ENCODE measurements at regions not wholly inside any gene's neighbourhood (a gene's known extent, or its start where the extent isn't known, plus 50 kb on each side); places are given as distances from the start of the nearest gene placed in this dataset.

- no peak for TF ChIP-seq FOSB (CRISPR knock-in tag; IDR thresholded peaks at IDR 0.05)
Observed at GRCh38 chrX:134101636-134102035, 116.2 kb upstream of the GPC3 start (continued).

- no peak for TF ChIP-seq KDM1A (IDR thresholded peaks at IDR 0.05; ENCODE audit: low read depth)
- no peak for TF ChIP-seq FOSL2 (IDR thresholded peaks at IDR 0.05)
- TF ChIP-seq FOSL2 (CRISPR knock-in tag; IDR thresholded peaks at IDR 0.05), result peak; percentile 48
- peak; percentile 38 for TF ChIP-seq MAFK (IDR thresholded peaks at IDR 0.05; ENCODE audit: partially characterized antibody)
- CTCF ChIA-PET, result no interaction called here
- FAIRE-seq (peak; percentile 43), ATAC-seq (no peak), DNase-seq (ENCODE audit: low read depth in 1 of 2, low spot score in 1 of 2) (no peak)
- Histone ChIP-seq H3K4me1 (no peaks in the 10 kb centered on the region), H3K4me3 (no peak overlapping the region), H3K9me3 (no peaks in the 10 kb centered on the region), H3K4me2 (no peak overlapping the region), H3K27ac (no peak overlapping the region)
- POLR2A ChIA-PET, result no interaction called here
- 15% methylated on average over 3 of the region's 3 CpGs for WGBS (ENCODE audit: missing lambda C conversion rate)
Observed at GRCh38 chrX:134115270-134115669, 121.7 kb upstream of the CCDC160 start.

- no peak overlapping the region for H3K27ac ChIP-seq
- no peaks in the 10 kb centered on the region for H3K4me1 ChIP-seq
- no peak overlapping the region for H3K4me3 ChIP-seq
- FAIRE-seq (peak; percentile 89), ATAC-seq (no peak), DNase-seq (ENCODE audit: low read depth in 1 of 2, low spot score in 1 of 2) (no peak)
- H3K4me2 ChIP-seq, result no peak overlapping the region
- WGBS (ENCODE audit: missing lambda C conversion rate), result 0% methylated on average over 1 of the region's 1 CpG
- ChIA-PET CTCF (no interaction called here), POLR2A (no interaction called here)
- H3K9me3 ChIP-seq, result no peaks in the 10 kb centered on the region
- TF ChIP-seq FOSL2 (IDR thresholded peaks at IDR 0.05), result no peak
- no peak for TF ChIP-seq FOSL2 (CRISPR knock-in tag; IDR thresholded peaks at IDR 0.05)
- no peak for TF ChIP-seq HOXB13 (CRISPR knock-in tag; IDR thresholded peaks at IDR 0.05; ENCODE audit: low read depth)
- TF ChIP-seq RAD21 (conservative IDR thresholded peaks at IDR 0.05 in 1 of 2, IDR thresholded peaks at IDR 0.05 in 1 of 2), result no peak
- no peak for TF ChIP-seq NFE2L2 (conservative IDR thresholded peaks at IDR 0.05; ENCODE audit: low read length)
- no peak for TF ChIP-seq GATA3 (IDR thresholded peaks at IDR 0.05; ENCODE audit: borderline replicate concordance)
- TF ChIP-seq JUNB (IDR thresholded peaks at IDR 0.05), result no peak
- no peak for TF ChIP-seq HOXB5 (CRISPR knock-in tag; IDR thresholded peaks at IDR 0.05)
- TF ChIP-seq MAFK (IDR thresholded peaks at IDR 0.05; ENCODE audit: partially characterized antibody), result no peak
Observed at GRCh38 chrX:134137341-134137740, 99.6 kb upstream of the CCDC160 start.

GRCh38 chrX:134139090-134139489, 97.9 kb upstream of the CCDC160 start:
- Histone ChIP-seq H3K9me3 (no peaks in the 10 kb centered on the region), H3K4me1 (no peaks in the 10 kb centered on the region), H3K4me3 (no peak overlapping the region), H3K27ac (no peak overlapping the region), H3K4me2 (no peak overlapping the region)
- no peak for DNase-seq (ENCODE audit: low read depth in 1 of 2, low spot score in 1 of 2)
- FAIRE-seq, result no peak
- ChIA-PET CTCF (interaction anchor here (0.9 kb wide), 1 partner anchor 115 kb away, joined by 3 read pairs; no protein-coding TSS in a partner anchor), POLR2A (no interaction called here)
- under 1% methylated on average over 3 of the region's 3 CpGs for WGBS (ENCODE audit: missing lambda C conversion rate)
- no peak for ATAC-seq
- TF ChIP-seq CHD4 (IDR thresholded peaks at IDR 0.05; ENCODE audit: borderline replicate concordance) (no peak), HOXA7 (CRISPR knock-in tag; IDR thresholded peaks at IDR 0.05) (no peak), ATOH8 (CRISPR knock-in tag; IDR thresholded peaks at IDR 0.05; ENCODE audit: low read depth) (no peak), HOXB13 (CRISPR knock-in tag; IDR thresholded peaks at IDR 0.05; ENCODE audit: low read depth) (no peak), MAX (IDR thresholded peaks at IDR 0.05) (no peak), RFX5 (IDR thresholded peaks at IDR 0.05) (no peak), HES2 (IDR thresholded peaks at IDR 0.05) (no peak), HOXB5 (CRISPR knock-in tag; IDR thresholded peaks at IDR 0.05) (no peak), SMC3 (IDR thresholded peaks at IDR 0.05) (no peak), EP300 (IDR thresholded peaks at IDR 0.05) (no peak), HMGXB4 (CRISPR knock-in tag; IDR thresholded peaks at IDR 0.05; ENCODE audit: borderline replicate concordance) (no peak), REST (IDR thresholded peaks at IDR 0.05) (no peak), ZNF302 (CRISPR knock-in tag; IDR thresholded peaks at IDR 0.05) (no peak)

Measured in A549 (cell line).